Ecto neural progenitor cell (in vitro differentiated cells): ENCODE measurements at regions not wholly inside any gene's neighbourhood (a gene's known extent, or its start where the extent isn't known, plus 50 kb on each side); places are given as distances from the start of the nearest gene placed in this dataset.
"Not testable (repeated sequence)": the region's sequence is repeated elsewhere in the genome, so short reads cannot be mapped to it uniquely, and the experiment has no call there.

Experiments used
- DNase-seq: peaks from one replicate; pipeline ENCODE4 v3.0.0-alpha.2; 2018; ENCODE audit warnings: low spot score

- DNase-seq = no peak
Observed at GRCh38 chr3:95271395-95271794, 1208.5 kb downstream of the NSUN3 start.

GRCh38 chr3:95272166-95272565 is 1209.3 kb downstream of the NSUN3 start:
- no peak for DNase-seq

- DNase-seq = no peak
Observed at GRCh38 chr3:95272781-95273180, 1209.9 kb downstream of the NSUN3 start.

- DNase-seq = no peak
Observed at GRCh38 chr3:95277613-95278012, 1214.8 kb downstream of the NSUN3 start.

GRCh38 chr3:95280711-95281352 is 1218.0 kb downstream of the NSUN3 start:
- no peak for DNase-seq

GRCh38 chr3:95289295-95289694 is 1226.4 kb downstream of the NSUN3 start:
- DNase-seq = no peak

GRCh38 chr3:95297581-95297980 is 1234.7 kb downstream of the NSUN3 start:
- no peak for DNase-seq

GRCh38 chr3:95302044-95302443 is 1239.2 kb downstream of the NSUN3 start:
- no peak for DNase-seq

GRCh38 chr3:95310560-95310959 is 1247.7 kb downstream of the NSUN3 start:
- DNase-seq = no peak

GRCh38 chr3:95311272-95311671 is 1248.4 kb downstream of the NSUN3 start:
- no peak for DNase-seq

GRCh38 chr3:95312650-95313049 is 1249.8 kb downstream of the NSUN3 start:
- no peak for DNase-seq

- no peak for DNase-seq
Observed at GRCh38 chr3:95319921-95320494, 1257.1 kb downstream of the NSUN3 start.

GRCh38 chr3:95327478-95327877 is 1264.6 kb downstream of the NSUN3 start:
- no peak for DNase-seq

GRCh38 chr3:95333826-95334225 is 1271.0 kb downstream of the NSUN3 start:
- DNase-seq = no peak

- no peak for DNase-seq
Observed at GRCh38 chr3:95334461-95334860, 1271.6 kb downstream of the NSUN3 start.

GRCh38 chr3:95335517-95335916 is 1272.7 kb downstream of the NSUN3 start:
- no peak for DNase-seq

- DNase-seq = no peak
Observed at GRCh38 chr3:95338446-95338845, 1275.6 kb downstream of the NSUN3 start.

- DNase-seq = no peak
Observed at GRCh38 chr3:95341314-95341713, 1278.5 kb downstream of the NSUN3 start.

- no peak for DNase-seq
Observed at GRCh38 chr3:95343228-95343627, 1280.4 kb downstream of the NSUN3 start.

- DNase-seq = no peak
Observed at GRCh38 chr3:95343767-95344166, 1280.9 kb downstream of the NSUN3 start.

GRCh38 chr3:95347936-95348335 is 1285.1 kb downstream of the NSUN3 start:
- not testable (repeated sequence) for DNase-seq

GRCh38 chr3:95348879-95349278 is 1286.0 kb downstream of the NSUN3 start:
- no peak for DNase-seq

GRCh38 chr3:95350049-95350448 is 1287.2 kb downstream of the NSUN3 start:
- DNase-seq = no peak

- no peak for DNase-seq
Observed at GRCh38 chr3:95351158-95351557, 1288.3 kb downstream of the NSUN3 start.
